ENCODE measurements at regions not wholly inside any gene's neighbourhood (a gene's known extent, or its start where the extent isn't known, plus 50 kb on each side); places are given as distances from the start of the nearest gene placed in this dataset.
"Not testable (repeated sequence)": the region's sequence is repeated elsewhere in the genome, so short reads cannot be mapped to it uniquely, and the experiment has no call there.

- Mint-ChIP-seq H3K9me3 (no peaks in the 10 kb centered on the region), H3K27ac (no peak overlapping the region), H3K36me3 (no peaks in the 10 kb centered on the region)
- DNase-seq (ENCODE audit: low spot score in 2 of 2) (no peak), ATAC-seq (no peak)
Observed at GRCh38 chr11:123323568-123323967, 106.5 kb upstream of the GRAMD1B start.

- Mint-ChIP-seq H3K36me3 (no peaks in the 10 kb centered on the region), H3K27ac (no peak overlapping the region), H3K9me3 (no peaks in the 10 kb centered on the region)
- DNase-seq (ENCODE audit: low spot score in 2 of 2) (no peak), ATAC-seq (no peak)
Observed at GRCh38 chr11:123321636-123322035, 108.4 kb upstream of the GRAMD1B start.

GRCh38 chr11:123318623-123319022 lies 111.4 kb upstream of the GRAMD1B start:
- H3K36me3 Mint-ChIP-seq: no peaks in the 10 kb centered on the region
- DNase-seq (ENCODE audit: low spot score in 2 of 2) (no peak), ATAC-seq (no peak)
- no peaks in the 10 kb centered on the region for H3K9me3 Mint-ChIP-seq
- H3K27ac Mint-ChIP-seq: no peak overlapping the region

- H3K9me3 Mint-ChIP-seq; DNase-seq (ENCODE audit: low spot score in 2 of 2); ATAC-seq; H3K27ac Mint-ChIP-seq; H3K36me3 Mint-ChIP-seq: not testable (repeated sequence)
Observed at GRCh38 chr11:123318132-123318531, 111.9 kb upstream of the GRAMD1B start.

- H3K27ac Mint-ChIP-seq: no peak overlapping the region
- H3K36me3 Mint-ChIP-seq: no peaks in the 10 kb centered on the region
- ATAC-seq (no peak), DNase-seq (ENCODE audit: low spot score in 2 of 2) (no peak)
- H3K9me3 Mint-ChIP-seq: no peaks in the 10 kb centered on the region
Observed at GRCh38 chr11:123316003-123316402, 114.1 kb upstream of the GRAMD1B start.

DNA sequence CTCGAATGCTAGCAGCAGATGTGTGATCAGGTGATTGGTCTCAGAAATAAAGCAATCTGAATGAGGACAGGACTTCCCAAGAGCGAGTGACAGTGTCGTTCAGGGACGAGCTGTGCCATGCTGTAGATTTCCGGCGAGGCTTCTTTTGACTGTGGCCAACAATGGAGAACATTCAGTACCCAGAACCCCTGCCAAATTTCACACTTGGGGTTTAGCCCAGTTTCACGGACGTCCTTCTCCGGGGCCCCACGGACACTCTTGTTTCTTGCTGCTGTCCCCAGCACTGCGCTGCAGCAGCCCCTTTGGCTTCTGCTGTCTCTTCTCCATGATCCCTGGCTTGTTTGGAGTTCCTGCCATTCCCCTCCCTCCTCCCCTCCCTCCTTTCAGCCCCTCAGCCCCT lies 115.1 kb upstream of the GRAMD1B start:
- Mint-ChIP-seq H3K27ac (no peak overlapping the region), H3K36me3 (no peaks in the 10 kb centered on the region), H3K9me3 (no peaks in the 10 kb centered on the region)
- ATAC-seq (no peak), DNase-seq (ENCODE audit: low spot score in 2 of 2) (no peak)

DNA sequence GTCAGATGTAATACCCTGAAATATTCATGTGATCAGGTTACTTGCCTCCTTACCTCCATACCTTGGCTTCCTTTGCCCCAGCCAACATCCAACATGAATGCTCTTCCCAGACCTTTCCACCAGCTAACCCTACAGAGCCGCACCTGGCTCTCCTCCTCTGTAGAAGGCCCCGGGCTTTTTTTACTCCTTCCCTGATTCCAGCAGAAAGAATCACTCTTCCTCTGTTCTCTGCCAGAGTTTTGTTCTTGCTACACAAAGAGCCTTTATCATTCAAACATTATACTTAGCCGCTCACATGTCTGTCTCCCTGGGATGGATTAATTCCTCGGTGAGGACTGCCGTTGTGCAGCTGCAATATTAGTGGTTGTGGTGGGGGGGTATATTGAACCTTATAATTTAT lies 116.8 kb upstream of the GRAMD1B start:
- H3K27ac Mint-ChIP-seq: no peak overlapping the region
- ATAC-seq (no peak), DNase-seq (ENCODE audit: low spot score in 2 of 2) (no peak)
- H3K9me3 Mint-ChIP-seq: no peaks in the 10 kb centered on the region
- no peaks in the 10 kb centered on the region for H3K36me3 Mint-ChIP-seq

- no peak for ATAC-seq
- Mint-ChIP-seq H3K27ac (no peak overlapping the region), H3K9me3 (no peaks in the 10 kb centered on the region), H3K36me3 (no peaks in the 10 kb centered on the region)
- DNase-seq (ENCODE audit: low spot score in 2 of 2): no peak
Observed at GRCh38 chr11:123308077-123308476, 113.0 kb upstream of the CLMP start.

DNA sequence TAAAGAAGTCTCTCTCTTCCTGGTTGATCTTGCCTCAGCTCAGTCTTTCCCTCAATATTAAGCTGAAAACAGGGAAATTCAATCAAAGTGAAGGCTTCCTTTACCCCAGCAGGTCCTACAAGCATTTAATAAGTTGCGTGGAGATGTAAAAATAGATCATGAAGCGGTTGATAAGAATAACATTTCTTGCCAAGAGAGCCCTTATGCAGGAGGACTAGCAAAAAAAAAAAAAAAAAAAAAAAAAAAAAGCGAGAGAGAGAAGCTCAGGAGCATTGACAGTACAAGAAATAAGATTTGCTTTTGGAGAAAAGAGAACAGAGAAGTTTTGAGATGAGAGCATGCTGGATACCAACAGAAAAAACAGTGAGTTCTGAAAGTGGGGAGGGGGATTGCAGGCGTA lies 112.2 kb upstream of the CLMP start:
- Mint-ChIP-seq H3K36me3 (no peaks in the 10 kb centered on the region), H3K9me3 (no peaks in the 10 kb centered on the region), H3K27ac (no peak overlapping the region)
- no peak for ATAC-seq
- no peak for DNase-seq (ENCODE audit: low spot score in 2 of 2)

GRCh38 chr11:123306531-123306930 lies 111.5 kb upstream of the CLMP start:
- Mint-ChIP-seq H3K36me3 (no peaks in the 10 kb centered on the region), H3K27ac (no peak overlapping the region), H3K9me3 (no peaks in the 10 kb centered on the region)
- DNase-seq (ENCODE audit: low spot score in 2 of 2): no peak
- ATAC-seq: no peak

GRCh38 chr11:123305601-123306375 lies 110.7 kb upstream of the CLMP start:
- Mint-ChIP-seq H3K27ac (no peak overlapping the region), H3K9me3 (no peaks in the 10 kb centered on the region), H3K36me3 (no peaks in the 10 kb centered on the region)
- ATAC-seq (no peak), DNase-seq (ENCODE audit: low spot score in 2 of 2) (no peak)

DNA sequence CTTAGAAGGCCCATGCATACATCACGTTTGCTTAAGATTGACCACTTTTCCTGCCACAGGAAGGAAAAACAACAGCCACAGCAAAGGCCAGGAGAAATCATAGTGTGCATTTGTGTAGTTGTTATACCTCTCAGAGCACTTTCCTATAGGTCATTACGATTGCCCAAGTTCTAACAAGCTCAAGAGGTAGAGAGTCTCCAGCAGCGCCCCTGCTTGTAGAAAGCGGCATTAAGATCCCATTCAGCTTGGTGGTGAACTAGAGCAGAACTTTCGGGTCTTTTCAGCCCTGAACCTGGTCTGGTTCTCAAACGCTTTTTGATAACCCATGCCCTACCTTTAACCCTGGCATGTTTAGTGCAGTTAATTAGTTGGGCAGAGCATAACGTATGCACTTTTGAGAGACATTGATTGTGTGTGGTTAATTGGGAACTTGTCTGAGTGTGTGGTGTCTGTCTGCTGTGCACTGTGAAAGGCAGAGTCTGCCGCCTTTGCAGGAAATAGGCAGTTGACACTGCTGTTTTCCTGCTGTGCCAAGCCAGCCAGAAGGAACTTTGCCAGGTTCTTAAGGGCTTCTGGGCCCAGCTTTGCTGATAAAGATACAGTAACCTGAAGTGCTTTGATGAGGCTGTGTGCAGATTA lies 109.9 kb upstream of the CLMP start:
- Mint-ChIP-seq H3K27ac (no peak overlapping the region), H3K9me3 (no peaks in the 10 kb centered on the region)

DNA sequence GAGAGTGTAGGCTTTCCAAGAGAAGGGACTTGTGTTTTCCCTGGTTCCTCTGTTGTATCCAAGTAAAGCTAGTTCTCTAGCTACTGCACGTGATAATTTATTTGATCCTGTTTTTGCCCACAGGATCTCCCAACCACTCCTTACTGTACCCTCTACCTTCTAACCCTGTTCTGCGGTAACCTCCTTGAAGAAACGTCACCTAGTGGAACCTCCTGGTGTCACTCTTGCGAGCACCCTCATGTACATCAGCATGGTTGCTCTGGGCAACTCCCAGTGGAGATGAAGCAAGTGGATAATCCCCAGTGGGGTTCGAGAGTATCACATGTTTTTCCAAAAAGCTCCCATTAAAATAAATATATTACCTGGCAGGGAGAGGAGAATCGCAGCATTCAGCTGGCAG lies 108.9 kb upstream of the CLMP start:
- Mint-ChIP-seq H3K36me3 (no peaks in the 10 kb centered on the region), H3K27ac (no peak overlapping the region), H3K9me3 (no peaks in the 10 kb centered on the region)
- DNase-seq (ENCODE audit: low spot score in 2 of 2) (no peak), ATAC-seq (no peak)

More for the DNA sequence above, 109.9 kb upstream of the CLMP start:
- no peak for DNase-seq (ENCODE audit: low spot score in 2 of 2)
- ATAC-seq: no peak
- no peaks in the 10 kb centered on the region for H3K36me3 Mint-ChIP-seq

DNA sequence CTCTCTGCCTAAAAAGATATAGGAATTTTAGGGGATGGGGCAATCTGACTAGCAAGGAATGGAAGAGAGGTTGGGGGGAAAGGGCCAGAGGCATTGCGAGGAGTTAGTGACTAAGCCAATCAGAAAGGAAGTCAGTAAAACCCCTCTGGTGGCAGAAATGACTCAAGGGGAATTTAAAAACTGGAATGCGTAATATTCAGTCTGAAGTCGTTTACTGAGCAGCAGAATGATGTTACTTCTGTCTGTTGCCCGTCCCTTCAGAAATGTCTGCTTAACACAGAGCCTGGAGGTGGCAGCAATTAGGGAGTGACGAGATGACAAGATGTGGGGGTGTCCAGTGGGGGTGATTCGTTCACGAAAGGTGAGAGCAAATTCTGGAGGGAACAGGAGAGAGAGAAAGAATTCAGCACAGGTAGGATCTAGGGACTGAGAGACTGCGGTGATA lies 107.7 kb upstream of the CLMP start:
- H3K27ac Mint-ChIP-seq: peak overlapping the region; percentile 87 to 91
- ATAC-seq: peak; percentile 68
- peak in 1 of 2 donors; percentile 44 for DNase-seq (ENCODE audit: low spot score in 2 of 2)
- no peaks in the 10 kb centered on the region for H3K9me3 Mint-ChIP-seq
- H3K36me3 Mint-ChIP-seq: no peaks in the 10 kb centered on the region

GRCh38 chr11:123301696-123302400 lies 106.8 kb upstream of the CLMP start:
- DNase-seq (ENCODE audit: low spot score in 2 of 2) (peak; percentile 85 to 89), ATAC-seq (peak; percentile 82 to 83)
- H3K27ac Mint-ChIP-seq: peak overlapping the region; percentile 88 to 91
- no peaks in the 10 kb centered on the region for H3K36me3 Mint-ChIP-seq
- H3K9me3 Mint-ChIP-seq: no peaks in the 10 kb centered on the region

GRCh38 chr11:123301013-123301591 lies 106.1 kb upstream of the CLMP start:
- no peak for ATAC-seq
- Mint-ChIP-seq H3K36me3 (no peaks in the 10 kb centered on the region), H3K9me3 (no peaks in the 10 kb centered on the region), H3K27ac (no peak overlapping the region)
- DNase-seq (ENCODE audit: low spot score in 2 of 2): no peak

DNA sequence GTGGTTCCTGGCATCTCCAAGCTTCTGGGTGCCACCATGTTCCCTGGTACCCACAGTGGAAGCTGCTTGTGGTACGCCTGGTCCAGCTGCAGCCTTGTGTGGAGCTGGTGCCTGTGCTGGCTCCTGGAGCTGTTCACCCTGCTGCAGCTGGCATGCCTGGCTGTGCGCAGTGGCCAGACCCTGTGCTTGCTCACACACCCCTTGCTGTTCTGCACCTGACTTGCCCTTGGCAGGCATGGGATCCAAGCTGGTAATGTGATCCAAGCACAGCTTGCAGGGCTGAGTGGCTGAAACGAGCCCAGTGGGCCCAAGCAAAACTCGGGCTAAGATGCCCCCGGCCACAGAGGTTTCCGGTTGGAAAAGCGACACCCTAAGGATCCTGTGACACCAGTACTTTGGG lies 104.7 kb upstream of the CLMP start:
- no peaks in the 10 kb centered on the region for H3K36me3 Mint-ChIP-seq
- no peak overlapping the region for H3K27ac Mint-ChIP-seq
- no peak for DNase-seq (ENCODE audit: low spot score in 2 of 2)
- H3K9me3 Mint-ChIP-seq: no peaks in the 10 kb centered on the region
- ATAC-seq: no peak

Data from activated naive CD4-positive, alpha-beta T cell treated with anti-CD3 and anti-CD28 coated beads, Interleukin-2, amount 50 U/mL, for 72 hours (primary cell).